Central memory CD8-positive, alpha-beta T cell (primary cell): ENCODE measurements at regions not wholly inside any gene's neighbourhood (a gene's known extent, or its start where the extent isn't known, plus 50 kb on each side); places are given as distances from the start of the nearest gene placed in this dataset.

Experiments used
- ATAC-seq: fragments of 150-1000 bp; cut with Tn5 transposase; replicated peaks from 2 replicates; pipeline ENCODE4 v1.10.0; 2022; ENCODE audit warnings: mild to moderate bottlenecking, moderate FRiP score, moderate number of reproducible peaks; ENCODE audit not compliant: poor library complexity, severe bottlenecking; ENCODE audit errors: extremely low read depth
- DNase-seq, 2 donors: peaks; one replicate each; pipeline ENCODE4 v3.0.0; 2021; ENCODE audit warnings: low spot score in 2 of 2
- H3K27ac Mint-ChIP-seq: one replicate; pipeline ENCODE4 v1.8.0; 2022; ENCODE audit warnings: low read depth, mild to moderate bottlenecking, moderate library complexity, mixed read lengths
- H3K27me3 Mint-ChIP-seq: one replicate; pipeline ENCODE4 v1.8.0; 2022; ENCODE audit warnings: mixed read lengths
- H3K36me3 Mint-ChIP-seq: one replicate; pipeline ENCODE4 v1.8.0; 2022; ENCODE audit warnings: mild to moderate bottlenecking, moderate library complexity, mixed read lengths; ENCODE audit not compliant: insufficient read depth
- H3K4me1 Mint-ChIP-seq: one replicate; pipeline ENCODE4 v1.8.0; 2022; ENCODE audit warnings: mixed read lengths
- H3K4me3 Mint-ChIP-seq: one replicate; pipeline ENCODE4 v1.8.0; 2022; ENCODE audit warnings: mild to moderate bottlenecking, moderate library complexity, mixed read lengths
- H3K9me3 Mint-ChIP-seq: one replicate; pipeline ENCODE4 v1.8.0; 2022; ENCODE audit warnings: mixed read lengths

GRCh38 chr9:118426772-118427171 lies 722.6 kb downstream of the TLR4 start:
- Mint-ChIP-seq H3K9me3 (peaks cover 5% of the 10 kb centered on the region), H3K27ac (no peak overlapping the region), H3K27me3 (no peaks in the 10 kb centered on the region), H3K36me3 (no peaks in the 10 kb centered on the region), H3K4me1 (no peaks in the 10 kb centered on the region), H3K4me3 (no peak overlapping the region)
- DNase-seq (no peak), ATAC-seq (no peak)

GRCh38 chr9:118438810-118439209 lies 734.6 kb downstream of the TLR4 start:
- no peaks in the 10 kb centered on the region for H3K9me3 Mint-ChIP-seq
- no peaks in the 10 kb centered on the region for H3K36me3 Mint-ChIP-seq
- H3K4me1 Mint-ChIP-seq, result no peaks in the 10 kb centered on the region
- no peaks in the 10 kb centered on the region for H3K27me3 Mint-ChIP-seq
- H3K27ac Mint-ChIP-seq, result no peak overlapping the region
- DNase-seq (no peak), ATAC-seq (no peak)
- no peak overlapping the region for H3K4me3 Mint-ChIP-seq

- H3K4me1 Mint-ChIP-seq, result no peaks in the 10 kb centered on the region
- no peak overlapping the region for H3K4me3 Mint-ChIP-seq
- H3K27me3 Mint-ChIP-seq, result no peaks in the 10 kb centered on the region
- no peak for ATAC-seq
- no peaks in the 10 kb centered on the region for H3K36me3 Mint-ChIP-seq
- H3K9me3 Mint-ChIP-seq, result no peaks in the 10 kb centered on the region
- H3K27ac Mint-ChIP-seq, result no peak overlapping the region
- no peak for DNase-seq
Measured at GRCh38 chr9:118439441-118439840, 735.2 kb downstream of the TLR4 start.

GRCh38 chr9:118444403-118444802 lies 740.2 kb downstream of the TLR4 start:
- no peaks in the 10 kb centered on the region for H3K36me3 Mint-ChIP-seq
- H3K27me3 Mint-ChIP-seq, result no peaks in the 10 kb centered on the region
- no peak overlapping the region for H3K4me3 Mint-ChIP-seq
- DNase-seq (no peak), ATAC-seq (no peak)
- no peak overlapping the region for H3K27ac Mint-ChIP-seq
- no peaks in the 10 kb centered on the region for H3K9me3 Mint-ChIP-seq
- H3K4me1 Mint-ChIP-seq, result no peaks in the 10 kb centered on the region

GRCh38 chr9:118446943-118447639 lies 742.9 kb downstream of the TLR4 start:
- Mint-ChIP-seq H3K4me3 (no peak overlapping the region), H3K9me3 (no peaks in the 10 kb centered on the region), H3K36me3 (no peaks in the 10 kb centered on the region), H3K4me1 (no peaks in the 10 kb centered on the region), H3K27me3 (no peaks in the 10 kb centered on the region), H3K27ac (no peak overlapping the region)
- no peak for DNase-seq
- no peak for ATAC-seq

- peaks cover 7% of the 10 kb centered on the region for H3K9me3 Mint-ChIP-seq
Measured at GRCh38 chr9:118449554-118449953, 745.4 kb downstream of the TLR4 start.

GRCh38 chr9:118455259-118455658 lies 751.1 kb downstream of the TLR4 start:
- Mint-ChIP-seq H3K4me1 (no peaks in the 10 kb centered on the region), H3K4me3 (no peak overlapping the region), H3K9me3 (peaks cover 17% of the 10 kb centered on the region), H3K36me3 (no peaks in the 10 kb centered on the region), H3K27ac (no peak overlapping the region), H3K27me3 (no peaks in the 10 kb centered on the region)
- ATAC-seq, result no peak
- DNase-seq, result no peak

More at GRCh38 chr9:118449554-118449953, 745.4 kb downstream of the TLR4 start:
- Mint-ChIP-seq H3K36me3 (no peaks in the 10 kb centered on the region), H3K4me3 (no peak overlapping the region), H3K27ac (no peak overlapping the region), H3K4me1 (no peaks in the 10 kb centered on the region), H3K27me3 (no peaks in the 10 kb centered on the region)
- no peak for ATAC-seq
- no peak for DNase-seq

GRCh38 chr9:118455788-118456187 lies 751.6 kb downstream of the TLR4 start:
- Mint-ChIP-seq H3K27ac (no peak overlapping the region), H3K4me3 (no peak overlapping the region), H3K4me1 (no peaks in the 10 kb centered on the region), H3K27me3 (no peaks in the 10 kb centered on the region), H3K36me3 (no peaks in the 10 kb centered on the region), H3K9me3 (peaks cover 18% of the 10 kb centered on the region)
- DNase-seq (no peak), ATAC-seq (no peak)

- Mint-ChIP-seq H3K27ac (no peak overlapping the region), H3K4me1 (no peaks in the 10 kb centered on the region), H3K36me3 (no peaks in the 10 kb centered on the region), H3K27me3 (no peaks in the 10 kb centered on the region), H3K9me3 (peaks cover 18% of the 10 kb centered on the region), H3K4me3 (no peak overlapping the region)
- no peak for DNase-seq
- ATAC-seq, result no peak
Measured at GRCh38 chr9:118457171-118458000, 753.2 kb downstream of the TLR4 start.

- Mint-ChIP-seq H3K36me3 (no peaks in the 10 kb centered on the region), H3K4me1 (no peaks in the 10 kb centered on the region)
- no peak for ATAC-seq
Measured at GRCh38 chr9:118459913-118460312, 755.7 kb downstream of the TLR4 start.

GRCh38 chr9:118463419-118463818 lies 759.2 kb downstream of the TLR4 start:
- H3K27me3 Mint-ChIP-seq, result no peaks in the 10 kb centered on the region
- H3K4me3 Mint-ChIP-seq, result no peak overlapping the region
- H3K9me3 Mint-ChIP-seq, result peaks cover 4% of the 10 kb centered on the region
- no peak for DNase-seq
- H3K36me3 Mint-ChIP-seq, result no peaks in the 10 kb centered on the region
- no peaks in the 10 kb centered on the region for H3K4me1 Mint-ChIP-seq
- H3K27ac Mint-ChIP-seq, result no peak overlapping the region
- no peak for ATAC-seq

More at GRCh38 chr9:118459913-118460312, 755.7 kb downstream of the TLR4 start:
- no peak overlapping the region for H3K4me3 Mint-ChIP-seq
- no peak overlapping the region for H3K27ac Mint-ChIP-seq
- no peaks in the 10 kb centered on the region for H3K27me3 Mint-ChIP-seq
- DNase-seq, result no peak
- peaks cover 12% of the 10 kb centered on the region for H3K9me3 Mint-ChIP-seq

GRCh38 chr9:118473521-118473920 lies 769.3 kb downstream of the TLR4 start:
- H3K36me3 Mint-ChIP-seq, result peaks cover 2% of the 10 kb centered on the region
- H3K4me3 Mint-ChIP-seq, result no peak overlapping the region
- DNase-seq (no peak), ATAC-seq (no peak)
- no peak overlapping the region for H3K27ac Mint-ChIP-seq
- H3K4me1 Mint-ChIP-seq, result no peaks in the 10 kb centered on the region
- no peaks in the 10 kb centered on the region for H3K27me3 Mint-ChIP-seq
- peaks cover 9% of the 10 kb centered on the region for H3K9me3 Mint-ChIP-seq

- Mint-ChIP-seq H3K9me3 (peaks cover 6% of the 10 kb centered on the region), H3K4me1 (no peaks in the 10 kb centered on the region), H3K36me3 (peaks cover 4% of the 10 kb centered on the region), H3K4me3 (no peak overlapping the region), H3K27ac (no peak overlapping the region), H3K27me3 (no peaks in the 10 kb centered on the region)
- DNase-seq (no peak), ATAC-seq (no peak)
Measured at GRCh38 chr9:118478752-118479151, 774.5 kb downstream of the TLR4 start.
